ENCODE measurements at regions not wholly inside any gene's neighbourhood (a gene's known extent, or its start where the extent isn't known, plus 50 kb on each side); places are given as distances from the start of the nearest gene placed in this dataset.

DNA sequence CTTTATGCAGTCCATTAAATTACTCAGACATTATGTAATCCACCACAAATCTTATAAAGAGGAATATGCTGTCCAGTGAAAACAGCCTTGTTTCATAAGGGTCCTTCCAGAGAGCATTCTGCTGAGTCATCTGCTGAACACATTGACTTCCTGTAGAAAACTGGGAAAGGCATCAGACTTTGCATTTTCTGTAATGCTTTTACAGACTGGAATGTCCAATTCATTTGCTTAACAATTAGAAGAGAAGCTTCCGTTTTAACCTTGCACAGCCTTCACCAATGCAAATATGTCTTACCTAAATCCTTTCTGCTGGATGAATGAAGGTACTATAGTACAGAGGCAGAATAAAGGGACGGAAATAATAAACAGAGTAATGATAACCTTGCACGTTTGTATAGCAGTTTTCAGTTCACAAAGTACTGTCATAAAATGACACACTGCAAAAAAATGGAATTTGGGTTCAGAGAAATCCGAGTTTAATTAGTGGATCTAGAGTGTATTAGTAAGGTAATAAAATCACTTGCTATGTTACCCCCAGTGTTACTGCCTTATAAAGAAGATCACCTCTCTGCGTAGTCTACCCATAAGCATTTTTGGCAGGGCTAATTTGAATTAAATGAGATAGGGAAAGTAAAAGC is 301.5 kb downstream of the PYDC2 start:
- 69% methylated on average over 5 of the region's 5 CpGs for WGBS
- no peaks in the 10 kb centered on the region for H3K4me1 ChIP-seq (ENCODE audit: control insufficient read depth in 4 of 4, insufficient read depth in 4 of 4, low read length in 3 of 4)
- TF ChIP-seq, protein P1, sequence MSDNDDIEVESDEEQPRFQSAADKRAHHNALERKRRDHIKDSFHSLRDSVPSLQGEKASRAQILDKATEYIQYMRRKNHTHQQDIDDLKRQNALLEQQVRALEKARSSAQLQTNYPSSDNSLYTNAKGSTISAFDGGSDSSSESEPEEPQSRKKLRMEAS (IDR thresholded peaks at IDR 0.05) = no peak
- no peak for TF ChIP-seq FOXA1 (IDR thresholded peaks at IDR 0.05)
- TF ChIP-seq HNF4A (conservative IDR thresholded peaks at IDR 0.05) = no peak
- H3K9ac ChIP-seq (ENCODE audit: low read depth in 1 of 2, low read length in 2 of 2) = no peak overlapping the region
- no peaks in the 10 kb centered on the region for H3K9me3 ChIP-seq (ENCODE audit: control insufficient read depth in 4 of 4, low read length in 3 of 4)
- no peak overlapping the region for H3K4me3 ChIP-seq (ENCODE audit: low read depth in 1 of 3, low read length in 3 of 3)
- H3K27ac ChIP-seq (ENCODE audit: low read depth in 1 of 2, low read length in 2 of 2) = no peak overlapping the region
- no peaks in the 10 kb centered on the region for H3K36me3 ChIP-seq (ENCODE audit: control insufficient read depth in 4 of 4, insufficient read depth in 3 of 4, low read depth in 1 of 4, low read length in 3 of 4)
- H3K27me3 ChIP-seq (ENCODE audit: control insufficient read depth in 4 of 4, insufficient read depth in 4 of 4, low read length in 3 of 4) = no peaks in the 10 kb centered on the region
- DNase-seq (ENCODE audit: low spot score) = no peak

DNA sequence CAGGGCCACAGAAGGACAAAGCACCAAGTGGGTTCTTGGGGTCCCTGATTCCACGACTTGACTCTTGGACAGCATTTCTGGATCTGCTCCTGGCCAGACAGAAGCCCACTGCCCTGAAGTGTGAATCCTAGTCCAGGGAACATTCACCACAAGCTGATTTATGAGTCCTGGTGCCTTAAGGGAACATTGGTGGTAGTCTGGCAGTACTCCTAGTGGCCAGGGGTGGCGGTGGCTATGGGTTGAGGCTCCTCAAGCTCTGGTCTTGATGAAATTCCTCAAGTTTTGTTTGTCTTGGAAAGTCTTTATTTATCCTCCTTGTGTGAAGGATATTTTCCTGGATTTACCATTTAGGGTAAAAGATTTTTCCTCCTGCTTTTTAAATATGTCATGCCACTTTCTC is 307.5 kb downstream of the PYDC2 start:
- no peak for DNase-seq (ENCODE audit: low spot score)
- Histone ChIP-seq H3K27me3 (ENCODE audit: control insufficient read depth in 4 of 4, insufficient read depth in 4 of 4, low read length in 3 of 4) (no peaks in the 10 kb centered on the region), H3K36me3 (ENCODE audit: control insufficient read depth in 4 of 4, insufficient read depth in 3 of 4, low read depth in 1 of 4, low read length in 3 of 4) (no peaks in the 10 kb centered on the region), H3K27ac (ENCODE audit: low read depth in 1 of 2, low read length in 2 of 2) (no peak overlapping the region), H3K4me1 (ENCODE audit: control insufficient read depth in 4 of 4, insufficient read depth in 4 of 4, low read length in 3 of 4) (no peaks in the 10 kb centered on the region), H3K4me3 (ENCODE audit: low read depth in 1 of 3, low read length in 3 of 3) (no peak overlapping the region), H3K9me3 (ENCODE audit: control insufficient read depth in 4 of 4, low read length in 3 of 4) (no peaks in the 10 kb centered on the region), H3K9ac (ENCODE audit: low read depth in 1 of 2, low read length in 2 of 2) (no peak overlapping the region)
- TF ChIP-seq ZBTB33 (IDR thresholded peaks at IDR 0.05) (no peak), HNF4A (conservative IDR thresholded peaks at IDR 0.05) (no peak), HNF4G (IDR thresholded peaks at IDR 0.05) (no peak), FOXA1 (IDR thresholded peaks at IDR 0.05) (no peak), SP1 (IDR thresholded peaks at IDR 0.05) (no peak), ATF3 (IDR thresholded peaks at IDR 0.05) (no peak), RAD21 (IDR thresholded peaks at IDR 0.05) (no peak), GABPA (IDR thresholded peaks at IDR 0.05 in 1 of 2, conservative IDR thresholded peaks at IDR 0.05 in 1 of 2) (no peak), JUND (IDR thresholded peaks at IDR 0.05) (no peak), RXRA (IDR thresholded peaks at IDR 0.05) (no peak), NR2F2 (IDR thresholded peaks at IDR 0.05) (no peak), TAF1 (conservative IDR thresholded peaks at IDR 0.05) (no peak), EGR1 (IDR thresholded peaks at IDR 0.05; ENCODE audit: low read depth in 2 of 2) (no peak), FOXA2 (IDR thresholded peaks at IDR 0.05) (no peak), YY1 (IDR thresholded peaks at IDR 0.05) (no peak)
- TF ChIP-seq, protein P2, sequence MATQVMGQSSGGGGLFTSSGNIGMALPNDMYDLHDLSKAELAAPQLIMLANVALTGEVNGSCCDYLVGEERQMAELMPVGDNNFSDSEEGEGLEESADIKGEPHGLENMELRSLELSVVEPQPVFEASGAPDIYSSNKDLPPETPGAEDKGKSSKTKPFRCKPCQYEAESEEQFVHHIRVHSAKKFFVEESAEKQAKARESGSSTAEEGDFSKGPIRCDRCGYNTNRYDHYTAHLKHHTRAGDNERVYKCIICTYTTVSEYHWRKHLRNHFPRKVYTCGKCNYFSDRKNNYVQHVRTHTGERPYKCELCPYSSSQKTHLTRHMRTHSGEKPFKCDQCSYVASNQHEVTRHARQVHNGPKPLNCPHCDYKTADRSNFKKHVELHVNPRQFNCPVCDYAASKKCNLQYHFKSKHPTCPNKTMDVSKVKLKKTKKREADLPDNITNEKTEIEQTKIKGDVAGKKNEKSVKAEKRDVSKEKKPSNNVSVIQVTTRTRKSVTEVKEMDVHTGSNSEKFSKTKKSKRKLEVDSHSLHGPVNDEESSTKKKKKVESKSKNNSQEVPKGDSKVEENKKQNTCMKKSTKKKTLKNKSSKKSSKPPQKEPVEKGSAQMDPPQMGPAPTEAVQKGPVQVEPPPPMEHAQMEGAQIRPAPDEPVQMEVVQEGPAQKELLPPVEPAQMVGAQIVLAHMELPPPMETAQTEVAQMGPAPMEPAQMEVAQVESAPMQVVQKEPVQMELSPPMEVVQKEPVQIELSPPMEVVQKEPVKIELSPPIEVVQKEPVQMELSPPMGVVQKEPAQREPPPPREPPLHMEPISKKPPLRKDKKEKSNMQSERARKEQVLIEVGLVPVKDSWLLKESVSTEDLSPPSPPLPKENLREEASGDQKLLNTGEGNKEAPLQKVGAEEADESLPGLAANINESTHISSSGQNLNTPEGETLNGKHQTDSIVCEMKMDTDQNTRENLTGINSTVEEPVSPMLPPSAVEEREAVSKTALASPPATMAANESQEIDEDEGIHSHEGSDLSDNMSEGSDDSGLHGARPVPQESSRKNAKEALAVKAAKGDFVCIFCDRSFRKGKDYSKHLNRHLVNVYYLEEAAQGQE (IDR thresholded peaks at IDR 0.05) = no peak
- TF ChIP-seq, protein P3, sequence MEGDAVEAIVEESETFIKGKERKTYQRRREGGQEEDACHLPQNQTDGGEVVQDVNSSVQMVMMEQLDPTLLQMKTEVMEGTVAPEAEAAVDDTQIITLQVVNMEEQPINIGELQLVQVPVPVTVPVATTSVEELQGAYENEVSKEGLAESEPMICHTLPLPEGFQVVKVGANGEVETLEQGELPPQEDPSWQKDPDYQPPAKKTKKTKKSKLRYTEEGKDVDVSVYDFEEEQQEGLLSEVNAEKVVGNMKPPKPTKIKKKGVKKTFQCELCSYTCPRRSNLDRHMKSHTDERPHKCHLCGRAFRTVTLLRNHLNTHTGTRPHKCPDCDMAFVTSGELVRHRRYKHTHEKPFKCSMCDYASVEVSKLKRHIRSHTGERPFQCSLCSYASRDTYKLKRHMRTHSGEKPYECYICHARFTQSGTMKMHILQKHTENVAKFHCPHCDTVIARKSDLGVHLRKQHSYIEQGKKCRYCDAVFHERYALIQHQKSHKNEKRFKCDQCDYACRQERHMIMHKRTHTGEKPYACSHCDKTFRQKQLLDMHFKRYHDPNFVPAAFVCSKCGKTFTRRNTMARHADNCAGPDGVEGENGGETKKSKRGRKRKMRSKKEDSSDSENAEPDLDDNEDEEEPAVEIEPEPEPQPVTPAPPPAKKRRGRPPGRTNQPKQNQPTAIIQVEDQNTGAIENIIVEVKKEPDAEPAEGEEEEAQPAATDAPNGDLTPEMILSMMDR (IDR thresholded peaks at IDR 0.05; ENCODE audit: low read depth, low read length, missing input control) = no peak
- TF ChIP-seq, protein P1 (IDR thresholded peaks at IDR 0.05) = no peak
- WGBS = 74% methylated on average over 2 of the region's 2 CpGs

Data from liver (tissue), 8 donors.